NCI-H187 (cell line): ENCODE measurements at regions not wholly inside any gene's neighbourhood (a gene's known extent, or its start where the extent isn't known, plus 50 kb on each side); places are given as distances from the start of the nearest gene placed in this dataset.
"Not testable (repeated sequence)": the region's sequence is repeated elsewhere in the genome, so short reads cannot be mapped to it uniquely, and the experiment has no call there.

ENCODE experiments used
- DNase-seq, 2 experiments: peaks; one replicate each; lab custom pipeline; 2025; lab: John Stamatoyannopoulos, UW

DNA sequence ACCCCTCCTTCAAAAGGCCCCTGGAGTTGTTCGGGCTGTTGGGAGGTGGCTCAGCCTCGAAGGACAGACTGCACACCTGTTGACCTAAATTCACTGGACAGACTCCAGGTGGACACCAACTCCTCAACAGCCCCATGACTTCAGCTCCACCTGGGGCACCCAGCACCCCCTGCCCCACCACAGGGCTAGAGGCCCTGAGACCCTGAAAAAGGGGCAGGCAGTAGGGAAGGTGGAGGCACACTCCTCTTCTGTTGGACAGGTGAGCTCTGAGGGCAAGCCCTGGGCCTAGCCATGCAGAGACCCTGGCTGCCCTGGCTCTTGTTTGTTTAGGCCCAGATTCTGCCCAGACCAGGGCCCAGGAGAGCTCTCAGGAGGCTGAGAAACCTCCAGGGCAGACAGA is 409.7 kb upstream of the CAMK1G start:
- not testable (repeated sequence) for DNase-seq

DNA sequence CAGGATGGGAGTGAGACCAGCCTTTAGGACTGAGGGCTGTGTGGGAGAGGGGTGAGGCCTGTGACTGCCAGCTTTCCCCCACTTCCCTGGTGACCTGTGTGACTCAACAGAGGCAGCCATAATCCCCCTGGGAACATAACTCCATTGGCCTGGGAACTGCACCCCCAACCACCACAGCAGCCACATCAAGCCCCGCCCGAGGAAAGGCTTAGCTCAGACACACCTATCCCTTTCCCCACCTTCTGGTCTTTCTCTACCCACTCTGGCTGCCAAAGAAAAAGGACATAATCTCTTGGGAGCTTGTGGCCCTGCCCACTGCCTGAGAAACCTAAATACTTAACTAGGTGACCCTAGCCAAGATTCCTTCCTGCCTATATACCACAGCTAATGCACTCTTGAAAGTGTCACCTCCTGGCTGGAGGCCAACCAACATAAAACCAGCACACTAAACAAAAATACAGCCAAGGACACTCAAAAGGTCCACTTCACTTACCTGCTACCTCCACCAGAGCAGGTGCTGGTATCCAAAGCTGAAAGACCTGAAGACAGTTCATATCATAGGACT is 406.6 kb upstream of the CAMK1G start:
- peak; percentile 28 to 37 for DNase-seq

DNA sequence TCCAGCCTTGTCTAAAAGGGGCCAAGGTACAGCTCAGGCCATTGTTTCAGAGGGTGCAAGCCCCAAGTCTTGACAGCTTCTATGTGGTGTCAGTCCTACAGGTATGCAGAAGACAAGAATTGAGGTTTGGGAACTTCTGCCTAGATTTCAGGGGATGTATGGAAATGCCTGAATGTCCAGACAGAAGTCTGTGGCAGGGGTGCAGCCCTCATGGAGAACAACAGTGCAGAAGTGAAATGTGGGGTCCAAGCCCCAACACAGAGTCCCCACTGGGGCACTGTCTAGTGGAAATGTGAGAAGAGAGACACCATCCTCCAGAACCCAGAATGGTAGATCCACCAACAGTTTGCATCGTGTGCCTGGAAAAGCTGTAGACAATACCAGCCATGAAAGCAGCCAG is 400.3 kb upstream of the CAMK1G start:
- DNase-seq = no peak

DNA sequence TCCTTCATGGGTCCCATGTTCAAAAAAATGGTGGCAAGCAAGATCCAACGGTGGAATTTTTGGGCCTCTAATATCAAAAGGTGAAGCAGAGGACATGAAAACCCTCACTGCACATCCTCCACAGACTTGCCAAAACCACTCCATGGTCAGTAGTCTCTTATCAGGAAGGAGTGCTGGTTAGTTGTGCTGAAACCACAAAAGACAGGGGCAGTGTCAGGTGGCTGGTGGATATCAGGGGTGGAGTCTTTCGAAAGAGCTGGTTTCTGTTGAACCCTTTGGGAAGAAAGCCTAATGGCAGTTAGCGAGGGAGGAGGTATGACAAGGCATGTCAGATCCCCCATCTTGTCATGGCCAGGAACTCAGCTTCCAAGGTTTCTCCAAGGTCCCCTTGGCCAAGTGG is 395.9 kb upstream of the CAMK1G start:
- no peak for DNase-seq

- no peak for DNase-seq
Observed at GRCh38 chr1:209190591-209191261, 392.8 kb upstream of the CAMK1G start.

DNA sequence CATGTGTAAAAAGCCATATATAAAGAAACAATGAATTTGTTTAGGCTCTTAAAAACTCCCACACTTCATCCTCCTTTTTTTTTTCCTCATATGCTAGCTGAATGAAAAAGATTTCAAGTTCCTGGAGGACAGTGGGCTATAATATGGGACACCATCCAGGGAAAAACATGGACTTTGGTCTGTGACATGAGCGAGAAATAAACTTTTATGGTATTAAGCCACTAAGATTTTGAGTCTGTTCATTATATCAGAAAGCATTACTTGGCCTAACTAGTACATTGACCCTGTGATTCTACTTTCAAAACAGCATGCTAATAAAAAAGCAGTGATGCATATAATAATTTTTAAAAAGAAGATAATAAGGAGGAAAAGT is 392.3 kb upstream of the CAMK1G start:
- DNase-seq = no peak

GRCh38 chr1:209196140-209196539 is 387.4 kb upstream of the CAMK1G start:
- no peak for DNase-seq

- DNase-seq = no peak
Observed at GRCh38 chr1:209198961-209199750, 384.4 kb upstream of the CAMK1G start.

GRCh38 chr1:209199822-209200221 is 383.7 kb upstream of the CAMK1G start:
- no peak for DNase-seq

DNA sequence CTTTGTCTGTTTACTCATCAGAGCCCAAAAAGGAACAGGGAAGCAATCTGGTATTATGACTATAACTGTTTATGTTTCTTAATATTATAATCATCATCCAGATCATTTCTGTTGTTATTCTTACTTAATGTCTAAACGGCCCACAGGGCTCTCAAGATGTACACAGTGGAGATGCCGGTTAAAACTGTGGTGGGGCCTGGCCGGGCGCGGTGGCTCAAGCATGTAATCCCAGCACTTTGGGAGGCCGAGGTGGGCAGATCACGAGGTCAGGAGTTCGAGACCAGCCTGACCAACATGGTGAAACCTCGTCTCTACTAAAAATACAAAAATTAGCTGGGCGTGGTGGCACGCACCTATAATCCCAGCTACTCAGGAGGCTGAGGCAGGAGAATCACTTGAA is 381.2 kb upstream of the CAMK1G start:
- not testable (repeated sequence) for DNase-seq

- DNase-seq = peak in 1 of 2 experiments; percentile 7
Observed at GRCh38 chr1:209202830-209203532, 380.5 kb upstream of the CAMK1G start.

DNA sequence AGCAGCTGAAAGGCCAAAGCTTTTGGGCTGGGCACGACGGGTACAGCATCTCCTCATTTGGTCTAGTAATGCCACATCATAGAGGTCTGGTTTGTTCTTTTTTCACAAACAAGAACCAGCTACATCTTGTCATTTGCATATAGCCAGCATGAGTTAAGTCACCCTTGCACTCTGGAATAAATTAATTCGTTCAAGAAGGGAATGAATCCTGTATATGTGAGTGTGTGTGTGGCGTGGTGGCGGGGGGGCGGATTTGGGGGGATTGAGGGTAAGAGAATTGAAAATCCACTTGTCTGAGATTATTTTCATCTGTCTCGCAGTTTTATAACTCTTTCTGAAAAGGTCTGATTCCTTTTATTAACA is 380.0 kb upstream of the CAMK1G start:
- no peak for DNase-seq

GRCh38 chr1:209205039-209205438 is 378.5 kb upstream of the CAMK1G start:
- DNase-seq = no peak

DNA sequence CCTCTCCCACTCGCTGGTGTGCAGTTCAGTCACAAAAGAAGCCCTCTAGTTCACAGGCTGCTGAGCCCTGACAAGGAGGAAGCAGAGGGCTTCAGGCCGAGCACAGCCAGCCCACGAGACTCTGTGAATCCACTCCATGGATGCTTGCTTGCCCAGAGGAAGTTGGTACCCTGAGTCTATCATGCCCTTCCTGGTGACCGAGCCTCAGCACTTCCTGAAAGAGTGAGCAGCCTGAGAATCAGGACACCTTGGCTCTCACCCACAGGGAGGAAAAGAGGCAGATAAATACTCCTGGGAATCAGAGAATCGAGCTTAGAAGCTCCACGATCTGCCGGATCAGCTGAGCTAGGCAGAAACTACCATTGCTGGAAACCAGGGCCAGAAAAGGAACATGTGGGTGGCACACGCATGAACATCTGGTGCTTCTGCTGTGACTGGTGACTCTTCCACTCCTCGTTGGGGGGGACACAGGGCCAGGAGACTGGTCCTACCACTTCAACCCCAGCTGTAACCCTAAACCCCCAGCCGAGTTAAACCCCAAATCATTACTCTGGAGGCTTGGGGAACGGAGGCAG is 376.3 kb upstream of the CAMK1G start:
- no peak for DNase-seq

- DNase-seq = peak in 1 of 2 experiments; percentile 34
Observed at GRCh38 chr1:209207701-209208286, 375.7 kb upstream of the CAMK1G start.

DNA sequence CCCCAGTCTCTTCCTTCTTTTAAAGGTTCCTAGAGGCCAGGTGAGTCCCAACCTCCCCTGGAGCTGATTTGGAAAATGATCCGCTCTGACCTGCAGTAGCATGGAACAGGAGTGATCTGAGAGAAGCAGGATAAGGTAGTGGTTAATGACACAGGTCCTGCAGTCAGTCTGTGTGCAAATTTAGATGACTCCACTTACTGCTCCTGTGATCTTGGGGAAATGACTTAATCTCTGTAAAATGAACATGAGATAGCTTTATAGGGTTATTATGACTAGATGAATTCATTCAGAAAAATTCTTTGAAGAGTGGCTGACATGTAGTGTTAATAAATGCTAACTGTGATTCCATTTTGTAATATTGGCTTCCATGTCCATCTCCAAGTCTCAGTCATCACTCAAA is 374.9 kb upstream of the CAMK1G start:
- DNase-seq = no peak

DNA sequence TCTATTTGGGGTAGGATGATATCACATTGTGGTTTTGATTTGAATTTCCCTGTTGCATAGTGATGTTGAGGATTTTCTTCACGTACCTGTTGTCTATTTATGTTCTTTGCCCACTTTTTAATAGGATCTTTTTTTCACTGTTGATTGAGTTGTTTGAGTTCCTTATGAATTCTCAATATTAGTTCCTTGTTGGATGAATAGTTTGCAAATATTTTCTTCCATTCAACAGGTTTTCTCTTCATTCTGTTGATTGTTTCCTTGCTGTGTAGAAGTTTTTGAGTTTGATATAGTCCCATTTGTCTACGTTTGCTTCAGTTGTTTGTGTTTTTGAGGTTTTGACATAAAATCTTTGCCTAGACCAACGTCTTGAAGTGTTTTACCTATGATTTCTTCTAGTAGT is 369.5 kb upstream of the CAMK1G start:
- no peak for DNase-seq

GRCh38 chr1:209215826-209216225 is 367.7 kb upstream of the CAMK1G start:
- DNase-seq = no peak

DNA sequence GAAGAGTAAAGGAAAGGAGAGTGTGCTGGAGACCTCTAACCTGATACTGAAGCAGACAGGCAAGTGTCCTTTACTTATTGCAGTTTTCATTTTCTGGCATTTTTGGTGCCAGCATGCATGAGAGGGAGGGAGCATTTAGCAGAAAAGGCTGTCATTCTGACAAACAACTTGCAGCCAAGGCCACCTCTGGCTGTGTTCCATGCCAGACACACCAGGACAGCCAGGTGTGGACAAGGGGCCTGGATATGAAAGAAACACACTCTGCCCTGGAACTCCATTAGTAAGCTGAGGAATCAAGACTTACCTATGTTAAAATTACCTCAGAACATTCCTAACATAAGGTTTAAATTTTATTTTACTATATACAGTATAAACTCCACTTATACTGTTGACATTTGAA is 365.4 kb upstream of the CAMK1G start:
- DNase-seq = no peak

- no peak for DNase-seq
Observed at GRCh38 chr1:209218981-209219380, 364.5 kb upstream of the CAMK1G start.

GRCh38 chr1:209219791-209220524 is 363.6 kb upstream of the CAMK1G start:
- no peak for DNase-seq
